HEK293 (cell line): ENCODE measurements at regions not wholly inside any gene's neighbourhood (a gene's known extent, or its start where the extent isn't known, plus 50 kb on each side); places are given as distances from the start of the nearest gene placed in this dataset.

Experiments used
- CTCF ChIA-PET: fragments of 350-600 bp; formaldehyde crosslinking; extraction: SDS; loops from one replicate; lab custom pipeline; 2021; ENCODE audit warnings: antibody characterized with exemption; lab: Yijun Ruan, JAX
- POLR2A ChIA-PET: fragments of 300-600 bp; formaldehyde crosslinking; extraction: SDS; loops from one replicate; lab custom pipeline; 2020; ENCODE audit warnings: antibody characterized with exemption, inconsistent platforms; lab: Yijun Ruan, JAX
- H3K27ac ChIP-seq: fragments of 200-500 bp; sonication (Bioruptor generic); 2 replicates; pipeline ENCODE4 v1.5.1; 2014; ENCODE audit warnings: low read depth, low read length, control low read depth, inconsistent platforms; ENCODE audit errors: extremely low read depth
- H3K36me3 ChIP-seq, 2 experiments: fragments of 200-500 bp in 1 of 2; sonication (Bioruptor generic) in 1 of 2; 1 replicate in 1 of 2; 2 replicates in 1 of 2; pipeline ENCODE4 v1.5.1; 2014 to 2017; ENCODE audit warnings: inconsistent platforms in 2 of 2, low read length in 2 of 2; ENCODE audit not compliant: control insufficient read depth in 2 of 2, insufficient read depth in 1 of 2
- H3K4me1 ChIP-seq: fragments of 200-500 bp; sonication (Bioruptor generic); 2 replicates; pipeline ENCODE4 v1.5.1; 2014; ENCODE audit warnings: mild to moderate bottlenecking, low read length, inconsistent platforms; ENCODE audit not compliant: control insufficient read depth, insufficient read depth
- H3K4me3 ChIP-seq: 2 replicates; pipeline ENCODE4 v1.5.1; 2011; ENCODE audit warnings: low read depth, mild to moderate bottlenecking, control low read depth, low read length, moderate library complexity
- H3K9me3 ChIP-seq: fragments of 200-500 bp; sonication (Bioruptor generic); 2 replicates; pipeline ENCODE4 v1.5.1; 2014; ENCODE audit warnings: low read depth, low read length, inconsistent platforms; ENCODE audit not compliant: control insufficient read depth, insufficient read depth
- BCL11B ChIP-seq: fragments of 450-650 bp; formaldehyde crosslinking; IDR thresholded peaks from 2 replicates; pipeline ENCODE4 v1.5.1; 2016; ENCODE audit warnings: low read depth, missing biosample characterization, missing genetic modification characterization
- KLF8 ChIP-seq: fragments of 450-650 bp; formaldehyde crosslinking; IDR thresholded peaks from 2 replicates; pipeline ENCODE4 v1.5.1; 2016; ENCODE audit warnings: missing biosample characterization, missing genetic modification characterization
- KLF9 ChIP-seq: fragments of 450-650 bp; formaldehyde crosslinking; IDR thresholded peaks from 2 replicates; pipeline ENCODE4 v1.5.1; 2016; ENCODE audit warnings: missing biosample characterization, missing genetic modification characterization, low read depth
- REST ChIP-seq: fragments of 450-650 bp; formaldehyde crosslinking; IDR thresholded peaks from 2 replicates; pipeline ENCODE4 v1.5.1; 2016; ENCODE audit warnings: missing biosample characterization, missing genetic modification characterization
- TSHZ1 ChIP-seq: fragments of 450-650 bp; formaldehyde crosslinking; IDR thresholded peaks from 2 replicates; pipeline ENCODE4 v1.5.1; 2016; ENCODE audit warnings: missing biosample characterization, missing genetic modification characterization, borderline replicate concordance
- YY2 ChIP-seq: fragments of 450-650 bp; formaldehyde crosslinking; IDR thresholded peaks from 2 replicates; pipeline ENCODE4 v1.5.1; 2016; ENCODE audit warnings: missing biosample characterization, missing genetic modification characterization
- ZBTB20 ChIP-seq: fragments of 450-650 bp; formaldehyde crosslinking; IDR thresholded peaks from 2 replicates; pipeline ENCODE4 v1.5.1; 2016; ENCODE audit warnings: missing biosample characterization, missing genetic modification characterization
- ZBTB7A ChIP-seq: fragments of 450-650 bp; formaldehyde crosslinking; IDR thresholded peaks from 2 replicates; pipeline ENCODE4 v1.5.1; 2016; ENCODE audit warnings: low read depth, missing biosample characterization, missing genetic modification characterization
- ZNF121 ChIP-seq: fragments of 450-650 bp; formaldehyde crosslinking; IDR thresholded peaks from 2 replicates; pipeline ENCODE4 v1.5.1; 2016; ENCODE audit warnings: missing biosample characterization, missing genetic modification characterization
- ZNF18 ChIP-seq: fragments of 450-650 bp; formaldehyde crosslinking; IDR thresholded peaks from 2 replicates; pipeline ENCODE4 v1.5.1; 2016; ENCODE audit warnings: missing biosample characterization, missing genetic modification characterization
- ZNF24 ChIP-seq: fragments of 450-650 bp; formaldehyde crosslinking; IDR thresholded peaks from 2 replicates; pipeline ENCODE4 v1.5.1; 2016; ENCODE audit warnings: missing biosample characterization, missing genetic modification characterization
- ZNF266 ChIP-seq: fragments of 450-650 bp; formaldehyde crosslinking; IDR thresholded peaks from 2 replicates; pipeline ENCODE4 v1.5.1; 2016; ENCODE audit warnings: missing biosample characterization, missing genetic modification characterization, low read depth
- ZNF324 ChIP-seq: fragments of 450-650 bp; formaldehyde crosslinking; IDR thresholded peaks from 2 replicates; pipeline ENCODE4 v1.5.1; 2016; ENCODE audit warnings: missing biosample characterization, missing genetic modification characterization
- ZNF416 ChIP-seq: fragments of 450-650 bp; formaldehyde crosslinking; IDR thresholded peaks from 2 replicates; pipeline ENCODE4 v1.5.1; 2016; ENCODE audit warnings: missing biosample characterization, missing genetic modification characterization
- ZNF48 ChIP-seq: fragments of 450-650 bp; formaldehyde crosslinking; IDR thresholded peaks from 2 replicates; pipeline ENCODE4 v1.5.1; 2016; ENCODE audit warnings: missing biosample characterization, missing genetic modification characterization
- ZNF488 ChIP-seq: fragments of 450-650 bp; formaldehyde crosslinking; IDR thresholded peaks from 2 replicates; pipeline ENCODE4 v1.5.1; 2016; ENCODE audit warnings: missing biosample characterization, missing genetic modification characterization
- ZNF600 ChIP-seq: fragments of 450-650 bp; formaldehyde crosslinking; IDR thresholded peaks from 2 replicates; pipeline ENCODE4 v1.5.1; 2016; ENCODE audit warnings: missing biosample characterization, missing genetic modification characterization
- ZNF610 ChIP-seq: fragments of 450-650 bp; formaldehyde crosslinking; IDR thresholded peaks from 2 replicates; pipeline ENCODE4 v1.5.1; 2016; ENCODE audit warnings: missing biosample characterization, missing genetic modification characterization, borderline replicate concordance
- ZNF670 ChIP-seq: fragments of 450-650 bp; formaldehyde crosslinking; IDR thresholded peaks from 2 replicates; pipeline ENCODE4 v1.5.1; 2016; ENCODE audit warnings: missing biosample characterization, missing genetic modification characterization, low read depth
- ZNF843 ChIP-seq: fragments of 450-650 bp; formaldehyde crosslinking; IDR thresholded peaks from 2 replicates; pipeline ENCODE4 v1.5.1; 2016; ENCODE audit warnings: missing biosample characterization, missing genetic modification characterization
- ZSCAN23 ChIP-seq: fragments of 450-650 bp; formaldehyde crosslinking; IDR thresholded peaks from 2 replicates; pipeline ENCODE4 v1.5.1; 2016; ENCODE audit warnings: missing biosample characterization, missing genetic modification characterization
- TF ChIP-seq, protein P1 (sequence below): fragments of 450-650 bp; formaldehyde crosslinking; IDR thresholded peaks from 2 replicates; pipeline ENCODE4 v1.5.1; 2016; ENCODE audit warnings: missing biosample characterization, missing genetic modification characterization

- Histone ChIP-seq H3K4me3 (no peak overlapping the region), H3K27ac (no peak overlapping the region), H3K9me3 (no peaks in the 10 kb centered on the region), H3K36me3 (no peaks in the 10 kb centered on the region), H3K4me1 (0 out of 2 replicates have a peak, but pooled peaks cover 3% of the 10 kb centered on the region)
- POLR2A ChIA-PET: no interaction called here
- CTCF ChIA-PET: interaction anchor here (0.7 to 1.1 kb wide), 2 partner anchors 228 to 439 kb away, joined by 3 read pairs; no protein-coding TSS in a partner anchor
- TF ChIP-seq ZBTB20: peak; percentile 32; the same call in 1 of the 2 replicates
- peak; percentile 48; the same call in 1 of the 2 replicates for TF ChIP-seq ZNF600 (tag by site-specific recombination)
- no peak for TF ChIP-seq KLF9 (tag by site-specific recombination)
Measured at GRCh38 chr4:110963662-110964280, 340.9 kb upstream of the PITX2 start.

DNA sequence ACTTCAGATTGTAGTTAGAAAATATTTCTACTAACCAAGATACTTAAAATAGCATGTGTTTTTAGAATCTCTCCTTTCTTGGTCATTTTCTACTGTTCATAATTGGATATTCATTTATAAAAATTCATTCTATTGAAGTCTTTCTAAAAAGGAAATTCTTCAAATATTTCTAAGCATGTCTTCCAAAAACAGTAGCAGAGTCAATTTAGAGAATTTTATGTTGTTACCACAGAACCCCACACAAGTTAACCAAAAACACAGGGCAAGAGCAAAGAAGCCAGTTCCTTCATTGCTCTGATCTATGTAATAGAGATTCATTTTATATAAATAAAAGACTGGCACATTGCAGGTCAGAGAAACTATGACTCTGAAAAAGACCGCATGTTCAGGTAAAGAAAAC, 345.1 kb upstream of the PITX2 start:
- no peak overlapping the region for H3K4me3 ChIP-seq

More for the DNA sequence above, 345.1 kb upstream of the PITX2 start:
- Histone ChIP-seq H3K36me3 (no peaks in the 10 kb centered on the region), H3K9me3 (no peaks in the 10 kb centered on the region), H3K4me1 (no peaks in the 10 kb centered on the region), H3K27ac (no peak overlapping the region)
- CTCF ChIA-PET: no interaction called here
- TF ChIP-seq REST (tag by site-specific recombination) (no peak), ZNF610 (no peak), ZNF416 (tag by site-specific recombination) (no peak), TSHZ1 (no peak), KLF8 (tag by site-specific recombination) (no peak), ZNF121 (no peak), ZNF48 (tag by site-specific recombination) (no peak), ZNF24 (tag by site-specific recombination) (no peak), BCL11B (tag by site-specific recombination) (no peak), ZNF843 (tag by site-specific recombination) (no peak), ZSCAN23 (tag by site-specific recombination) (no peak), ZNF670 (tag by site-specific recombination) (no peak), YY2 (tag by site-specific recombination) (no peak), ZNF266 (tag by site-specific recombination) (no peak), ZNF600 (tag by site-specific recombination) (no peak), ZNF324 (tag by site-specific recombination) (no peak), ZNF488 (no peak), ZNF18 (no peak), ZBTB7A (tag by site-specific recombination) (no peak)
- TF ChIP-seq, protein P1, sequence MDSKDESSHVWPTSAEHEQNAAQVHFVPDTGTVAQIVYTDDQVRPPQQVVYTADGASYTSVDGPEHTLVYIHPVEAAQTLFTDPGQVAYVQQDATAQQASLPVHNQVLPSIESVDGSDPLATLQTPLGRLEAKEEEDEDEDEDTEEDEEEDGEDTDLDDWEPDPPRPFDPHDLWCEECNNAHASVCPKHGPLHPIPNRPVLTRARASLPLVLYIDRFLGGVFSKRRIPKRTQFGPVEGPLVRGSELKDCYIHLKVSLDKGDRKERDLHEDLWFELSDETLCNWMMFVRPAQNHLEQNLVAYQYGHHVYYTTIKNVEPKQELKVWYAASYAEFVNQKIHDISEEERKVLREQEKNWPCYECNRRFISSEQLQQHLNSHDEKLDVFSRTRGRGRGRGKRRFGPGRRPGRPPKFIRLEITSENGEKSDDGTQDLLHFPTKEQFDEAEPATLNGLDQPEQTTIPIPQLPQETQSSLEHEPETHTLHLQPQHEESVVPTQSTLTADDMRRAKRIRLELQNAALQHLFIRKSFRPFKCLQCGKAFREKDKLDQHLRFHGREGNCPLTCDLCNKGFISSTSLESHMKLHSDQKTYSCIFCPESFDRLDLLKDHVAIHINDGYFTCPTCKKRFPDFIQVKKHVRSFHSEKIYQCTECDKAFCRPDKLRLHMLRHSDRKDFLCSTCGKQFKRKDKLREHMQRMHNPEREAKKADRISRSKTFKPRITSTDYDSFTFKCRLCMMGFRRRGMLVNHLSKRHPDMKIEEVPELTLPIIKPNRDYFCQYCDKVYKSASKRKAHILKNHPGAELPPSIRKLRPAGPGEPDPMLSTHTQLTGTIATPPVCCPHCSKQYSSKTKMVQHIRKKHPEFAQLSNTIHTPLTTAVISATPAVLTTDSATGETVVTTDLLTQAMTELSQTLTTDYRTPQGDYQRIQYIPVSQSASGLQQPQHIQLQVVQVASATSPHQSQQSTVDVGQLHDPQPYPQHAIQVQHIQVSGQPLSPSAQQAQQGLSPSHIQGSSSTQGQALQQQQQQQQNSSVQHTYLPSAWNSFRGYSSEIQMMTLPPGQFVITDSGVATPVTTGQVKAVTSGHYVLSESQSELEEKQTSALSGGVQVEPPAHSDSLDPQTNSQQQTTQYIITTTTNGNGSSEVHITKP: no peak
- POLR2A ChIA-PET: no interaction called here
